Activated T-cell treated with anti-CD3 and anti-CD28 coated beads, Interleukin-2, amount 50 U/mL, for 1 hour (primary cell): ENCODE measurements at regions not wholly inside any gene's neighbourhood (a gene's known extent, or its start where the extent isn't known, plus 50 kb on each side); places are given as distances from the start of the nearest gene placed in this dataset.
"Not testable (repeated sequence)": the region's sequence is repeated elsewhere in the genome, so short reads cannot be mapped to it uniquely, and the experiment has no call there.

ENCODE experiments used
- DNase-seq: peaks from one replicate; pipeline ENCODE4 v3.0.0-alpha.2; 2020

DNA sequence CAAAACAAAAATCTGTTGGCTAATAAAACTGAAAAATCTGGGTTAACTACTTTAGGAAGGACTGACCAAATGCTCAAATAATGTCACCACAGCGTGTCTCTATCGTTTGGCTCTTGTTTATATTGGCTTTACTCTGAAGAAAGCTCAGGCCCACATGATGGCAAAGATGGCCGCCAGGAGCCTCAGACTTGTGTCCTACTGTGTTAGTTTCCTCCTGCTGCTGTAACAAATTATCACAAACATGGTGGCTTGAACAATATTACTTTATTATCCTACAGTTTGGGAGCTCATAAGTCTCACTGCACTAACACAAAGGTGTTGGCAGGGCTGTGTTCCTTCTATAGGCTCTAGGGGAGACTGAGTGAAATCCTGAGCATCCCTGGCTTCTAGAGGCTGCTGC is 303.0 kb downstream of the DAD1 start:
- no peak for DNase-seq

DNA sequence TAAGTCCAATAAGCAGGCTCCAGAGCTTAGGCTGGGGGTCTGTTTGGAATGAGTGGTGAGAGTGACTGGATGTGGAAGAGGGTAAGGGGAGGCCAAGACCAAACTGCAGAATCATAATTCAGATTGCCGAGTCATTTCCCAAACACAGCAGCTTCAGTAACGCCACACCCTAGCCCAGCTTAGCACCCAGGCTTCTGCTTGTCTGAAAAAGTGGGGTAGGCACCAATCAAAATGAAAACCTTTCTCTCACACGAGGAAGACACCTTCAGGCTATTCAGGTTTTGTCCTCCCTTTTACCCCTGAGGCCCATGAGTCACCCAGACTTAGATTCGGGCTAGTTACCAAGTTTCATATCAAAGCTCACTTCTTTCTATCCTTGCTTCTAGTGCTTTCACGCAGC is 306.1 kb downstream of the DAD1 start:
- DNase-seq = no peak

DNA sequence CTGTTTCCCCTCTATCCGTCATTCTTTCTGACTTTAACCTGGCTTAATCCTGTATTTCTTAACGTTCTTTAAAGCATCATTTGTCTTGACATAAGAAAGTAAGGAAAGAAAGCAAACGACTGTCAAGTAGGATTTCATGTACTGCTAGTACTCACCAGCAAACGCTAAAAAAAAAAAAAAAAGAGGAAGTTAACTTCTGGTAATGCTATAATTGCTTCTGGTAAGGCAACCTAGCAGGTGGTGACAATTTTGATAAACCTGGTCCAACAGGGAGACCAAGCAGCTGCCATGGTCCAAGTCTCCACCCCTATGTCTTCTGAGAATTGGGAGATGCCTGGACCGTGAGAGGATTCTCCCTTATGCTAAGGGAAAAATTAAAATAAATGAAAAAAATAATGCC is 306.6 kb downstream of the DAD1 start:
- DNase-seq = no peak

DNA sequence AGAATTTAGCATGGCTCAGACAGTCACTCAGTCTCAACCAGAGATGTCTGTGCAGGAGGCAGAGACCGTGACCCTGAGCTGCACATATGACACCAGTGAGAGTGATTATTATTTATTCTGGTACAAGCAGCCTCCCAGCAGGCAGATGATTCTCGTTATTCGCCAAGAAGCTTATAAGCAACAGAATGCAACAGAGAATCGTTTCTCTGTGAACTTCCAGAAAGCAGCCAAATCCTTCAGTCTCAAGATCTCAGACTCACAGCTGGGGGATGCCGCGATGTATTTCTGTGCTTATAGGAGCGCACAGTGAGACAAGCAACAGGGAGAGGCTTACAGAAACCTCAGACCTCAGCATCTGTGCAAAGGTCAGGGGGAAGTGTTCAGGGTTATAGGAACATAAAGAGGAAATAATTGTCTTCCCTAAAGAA is 307.6 kb downstream of the DAD1 start:
- DNase-seq = not testable (repeated sequence)

DNA sequence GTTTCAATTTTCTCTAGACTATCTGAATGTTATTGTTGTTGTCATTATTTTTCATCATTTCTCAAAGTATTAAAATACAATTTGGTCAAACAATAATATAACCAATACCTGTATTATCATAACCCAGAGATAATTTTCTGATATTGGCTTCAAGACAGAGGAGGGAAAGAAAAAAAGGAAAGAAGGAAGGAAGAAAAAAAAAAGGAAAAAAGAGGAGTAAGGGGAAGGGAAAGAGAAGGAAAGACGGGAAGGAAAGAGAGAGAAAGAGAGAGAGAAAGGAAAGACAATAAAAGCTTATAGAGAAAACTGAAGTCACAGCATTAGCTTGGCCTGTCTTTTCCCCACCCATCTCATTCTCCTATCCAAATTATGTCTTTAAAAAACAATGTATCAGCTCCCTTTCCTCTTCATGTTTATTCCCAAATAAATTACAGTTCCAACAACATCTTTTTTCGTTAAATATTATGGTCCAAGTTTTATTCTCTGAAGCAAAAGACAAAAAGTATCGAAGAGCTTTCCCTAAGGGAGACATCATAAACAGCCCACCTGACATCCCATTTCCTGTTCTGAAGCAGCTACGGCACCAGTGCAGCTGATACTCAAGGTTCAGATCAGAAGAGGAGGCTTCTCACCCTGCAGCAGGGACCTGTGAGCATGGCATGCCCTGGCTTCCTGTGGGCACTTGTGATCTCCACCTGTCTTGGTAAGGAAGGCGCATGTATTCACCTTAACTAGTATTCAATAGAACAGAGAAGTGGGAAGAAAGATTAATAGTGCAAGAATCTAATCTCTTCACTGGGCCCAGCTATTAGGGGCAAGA is 308.3 kb downstream of the DAD1 start:
- no peak for DNase-seq

DNA sequence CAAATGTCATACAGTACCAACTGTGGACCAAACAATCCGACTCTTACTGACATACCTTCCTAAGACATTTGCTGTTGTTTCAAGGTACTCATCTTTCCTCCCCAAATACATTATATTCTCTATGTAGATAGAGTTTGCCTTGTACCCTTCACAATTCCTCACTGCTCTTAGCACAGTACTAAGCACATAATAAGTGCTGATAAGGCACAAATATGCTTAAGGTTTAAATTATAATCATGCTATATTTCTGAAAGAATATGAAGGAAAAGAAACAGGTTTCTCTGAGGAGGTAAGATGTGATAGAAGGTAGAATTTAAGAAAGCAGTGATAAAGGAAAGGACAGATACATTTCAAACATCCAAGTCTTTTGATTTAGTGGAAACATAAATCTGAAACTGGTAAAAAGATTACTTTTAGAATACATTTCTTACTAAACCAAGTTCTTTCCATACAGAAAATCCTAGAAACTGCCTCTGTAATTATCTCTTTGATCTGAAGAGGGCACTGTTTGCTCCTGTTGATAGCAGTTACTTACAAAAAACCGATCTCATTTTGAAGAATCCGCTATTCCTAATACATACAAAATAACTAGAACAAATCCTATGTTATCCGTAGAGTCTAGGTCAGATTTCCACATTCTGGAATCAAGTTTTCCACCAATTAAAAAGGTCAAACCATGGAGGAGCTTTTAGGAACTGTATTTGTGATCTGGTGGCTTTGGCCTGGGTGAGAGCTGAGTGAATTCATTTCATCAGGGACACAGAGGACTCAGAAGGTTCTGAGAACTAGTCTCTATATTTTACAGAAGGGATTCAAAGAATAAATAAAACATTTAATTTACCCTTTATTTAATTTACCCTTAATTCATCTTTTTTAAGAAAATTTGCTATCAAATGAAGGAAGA is 311.9 kb downstream of the DAD1 start:
- no peak for DNase-seq

DNA sequence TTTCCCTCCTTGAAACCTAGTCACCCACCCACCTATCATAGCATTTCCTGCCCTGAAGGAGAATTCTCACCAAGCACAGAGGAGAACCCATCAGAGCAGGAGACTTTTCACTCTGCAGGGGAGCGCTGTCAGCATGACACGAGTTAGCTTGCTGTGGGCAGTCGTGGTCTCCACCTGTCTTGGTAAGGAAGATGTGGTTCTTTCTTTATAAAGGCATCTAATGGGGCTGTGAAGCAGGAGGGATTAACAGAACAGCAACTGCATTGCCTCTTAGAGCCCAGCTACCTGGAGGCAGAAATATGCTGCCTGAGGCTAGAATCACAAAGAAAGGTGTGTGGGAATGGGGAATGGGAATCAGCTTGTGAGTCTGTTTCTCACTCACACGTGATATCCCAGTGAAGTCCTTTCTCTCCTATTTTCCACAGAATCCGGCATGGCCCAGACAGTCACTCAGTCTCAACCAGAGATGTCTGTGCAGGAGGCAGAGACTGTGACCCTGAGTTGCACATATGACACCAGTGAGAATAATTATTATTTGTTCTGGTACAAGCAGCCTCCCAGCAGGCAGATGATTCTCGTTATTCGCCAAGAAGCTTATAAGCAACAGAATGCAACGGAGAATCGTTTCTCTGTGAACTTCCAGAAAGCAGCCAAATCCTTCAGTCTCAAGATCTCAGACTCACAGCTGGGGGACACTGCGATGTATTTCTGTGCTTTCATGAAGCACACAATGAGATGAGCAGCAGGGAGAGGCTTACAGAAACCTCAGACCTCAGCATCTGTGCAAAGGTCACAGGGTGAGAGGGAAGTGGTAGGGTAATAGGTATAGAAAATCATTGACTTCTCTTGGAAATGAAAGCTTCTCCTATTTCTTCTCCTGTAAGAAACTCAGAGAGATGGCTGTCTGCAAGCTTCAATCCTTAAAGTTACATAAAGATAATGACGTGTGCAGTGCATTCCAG is 316.9 kb downstream of the DAD1 start:
- no peak for DNase-seq

DNA sequence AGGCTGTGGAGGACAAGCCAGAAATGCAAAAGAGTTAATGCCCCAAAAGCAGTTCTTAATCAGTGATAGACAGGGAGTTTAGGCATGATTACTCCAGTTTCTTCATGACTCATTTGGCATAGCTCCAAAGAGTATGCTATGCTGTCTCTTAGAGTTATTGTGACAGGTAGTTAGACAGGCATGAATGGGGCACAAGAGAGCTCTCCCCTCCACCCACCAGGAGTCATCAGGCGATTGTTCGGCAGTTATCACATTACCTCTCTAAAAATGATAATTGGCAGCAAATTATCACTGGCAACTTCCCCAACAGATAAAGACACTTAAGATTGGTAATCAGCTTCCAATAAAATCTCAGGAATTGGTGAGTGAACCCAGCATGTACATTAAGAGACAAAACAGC is 320.1 kb downstream of the DAD1 start:
- no peak for DNase-seq

DNA sequence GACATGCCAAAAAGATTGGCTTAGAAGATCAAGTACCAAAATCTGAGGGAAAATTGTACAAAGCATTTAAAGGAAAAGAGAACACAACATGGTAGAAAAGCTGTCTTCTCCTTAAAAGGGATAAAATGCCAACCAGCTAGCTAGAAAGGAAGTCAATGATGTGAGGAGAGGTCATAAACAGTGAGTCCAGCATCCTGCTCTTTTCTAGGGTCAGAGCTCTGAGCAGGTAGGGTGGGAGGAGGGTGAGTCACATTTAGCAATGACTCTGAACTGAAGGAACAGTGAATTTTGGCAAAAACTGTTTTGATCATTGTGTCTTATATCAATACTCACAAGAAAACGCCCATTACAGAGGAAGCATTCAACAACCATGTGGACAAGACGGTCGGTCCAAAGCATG is 322.3 kb downstream of the DAD1 start:
- no peak for DNase-seq

DNA sequence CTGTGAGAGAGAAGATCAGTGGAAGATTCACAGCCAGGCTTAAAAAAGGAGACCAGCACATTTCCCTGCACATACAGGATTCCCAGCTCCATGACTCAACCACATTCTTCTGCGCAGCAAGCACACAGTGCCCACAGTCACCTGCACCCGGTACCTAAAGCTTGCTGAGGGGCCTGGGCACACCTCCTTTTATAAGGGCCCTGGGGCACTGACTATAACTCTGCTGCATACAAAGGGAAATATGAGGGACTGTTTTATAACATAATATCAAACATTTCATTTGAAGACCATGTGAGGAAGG is 322.9 kb downstream of the DAD1 start:
- DNase-seq = no peak

DNA sequence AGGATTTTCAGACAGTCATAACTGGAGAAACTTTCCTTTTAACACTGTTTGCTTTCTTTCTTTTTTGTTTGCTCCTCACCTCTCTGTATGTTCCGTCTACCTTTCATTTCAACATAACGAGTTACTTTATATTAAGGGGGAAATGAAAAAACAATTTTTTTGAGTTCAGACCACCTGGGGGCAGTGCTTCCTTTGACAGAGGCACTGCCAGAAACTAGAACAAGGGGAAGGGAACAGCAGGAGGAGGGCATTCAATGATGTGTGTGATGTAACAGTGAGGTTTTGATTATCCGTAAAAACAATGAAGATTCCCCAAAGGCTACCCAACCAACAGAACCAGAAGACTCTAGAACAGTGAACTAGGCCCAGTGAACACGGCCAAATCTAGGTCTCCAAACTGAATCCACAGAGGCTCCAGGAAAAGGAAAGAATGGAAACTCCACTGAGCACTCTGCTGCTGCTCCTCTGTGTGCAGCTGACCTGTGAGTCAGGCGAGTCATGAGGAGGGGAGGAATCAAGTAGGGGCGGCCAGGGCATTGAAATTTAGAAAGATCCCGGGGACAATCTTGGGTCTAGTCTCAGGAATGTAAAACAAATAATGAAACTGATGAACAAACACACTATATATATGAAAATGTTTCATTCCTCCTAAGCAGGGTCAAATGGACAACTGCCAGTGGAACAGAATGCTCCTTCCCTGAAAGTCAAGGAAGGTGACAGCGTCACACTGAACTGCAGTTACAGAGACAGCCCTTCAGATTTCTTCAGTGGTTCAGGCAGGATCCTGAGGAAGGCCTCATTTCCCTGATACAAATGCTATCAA is 323.5 kb downstream of the DAD1 start:
- DNase-seq = no peak

DNA sequence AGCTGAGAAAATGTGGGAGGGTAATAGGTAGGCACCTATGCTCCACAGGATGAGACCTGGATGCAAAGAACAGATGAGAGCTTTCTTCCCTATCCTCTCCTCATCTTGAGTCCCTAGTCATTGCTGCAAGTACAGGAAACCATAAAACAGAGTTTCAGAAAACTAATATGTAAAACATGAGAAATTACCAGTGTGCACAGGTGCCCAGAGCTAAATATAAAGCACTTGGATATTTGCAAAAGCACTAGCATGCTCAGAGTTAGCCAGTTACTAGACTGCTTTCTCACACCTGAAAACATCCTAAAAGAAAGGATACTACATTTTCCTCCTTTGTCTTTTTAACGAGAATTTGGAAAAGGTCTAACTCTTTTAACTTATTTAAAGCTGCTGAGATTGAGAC is 324.3 kb downstream of the DAD1 start:
- no peak for DNase-seq

DNA sequence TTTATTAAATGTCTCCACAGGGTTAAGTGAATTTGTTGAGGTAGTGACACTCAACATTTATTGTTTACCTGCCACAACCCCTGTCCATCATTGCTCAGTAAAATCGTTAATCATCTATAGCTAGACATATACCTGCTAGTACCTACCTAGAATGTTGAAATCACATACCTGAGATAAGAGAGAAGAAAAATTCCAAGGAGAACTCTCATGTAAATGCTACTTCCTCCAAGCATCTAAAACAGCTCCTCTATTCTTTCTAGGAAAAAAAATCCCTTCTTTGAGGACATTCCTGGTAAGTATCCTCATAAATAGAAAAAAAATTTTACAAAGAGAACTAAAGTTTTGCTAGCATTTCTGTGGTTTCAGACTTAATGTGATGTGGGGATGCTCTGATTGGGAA is 325.1 kb downstream of the DAD1 start:
- no peak for DNase-seq

DNA sequence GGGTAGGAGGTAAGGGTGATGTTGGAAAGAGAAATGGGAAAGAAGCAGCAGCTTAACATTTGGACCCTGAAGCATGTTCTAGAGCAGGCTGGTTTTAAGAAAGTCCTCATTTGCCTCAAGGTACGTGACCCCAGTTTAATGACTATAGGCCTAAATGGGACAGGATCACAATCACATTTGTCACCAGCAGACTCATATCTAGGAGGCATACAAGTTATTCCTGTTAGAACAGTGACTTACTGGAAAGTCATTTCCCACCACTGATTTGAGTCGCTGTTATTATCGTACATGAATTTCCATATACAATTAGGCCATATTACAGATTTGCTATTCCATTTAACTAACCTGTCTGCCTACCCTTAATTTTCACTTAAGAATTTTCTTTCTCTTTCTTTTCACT is 326.1 kb downstream of the DAD1 start:
- DNase-seq = no peak

DNA sequence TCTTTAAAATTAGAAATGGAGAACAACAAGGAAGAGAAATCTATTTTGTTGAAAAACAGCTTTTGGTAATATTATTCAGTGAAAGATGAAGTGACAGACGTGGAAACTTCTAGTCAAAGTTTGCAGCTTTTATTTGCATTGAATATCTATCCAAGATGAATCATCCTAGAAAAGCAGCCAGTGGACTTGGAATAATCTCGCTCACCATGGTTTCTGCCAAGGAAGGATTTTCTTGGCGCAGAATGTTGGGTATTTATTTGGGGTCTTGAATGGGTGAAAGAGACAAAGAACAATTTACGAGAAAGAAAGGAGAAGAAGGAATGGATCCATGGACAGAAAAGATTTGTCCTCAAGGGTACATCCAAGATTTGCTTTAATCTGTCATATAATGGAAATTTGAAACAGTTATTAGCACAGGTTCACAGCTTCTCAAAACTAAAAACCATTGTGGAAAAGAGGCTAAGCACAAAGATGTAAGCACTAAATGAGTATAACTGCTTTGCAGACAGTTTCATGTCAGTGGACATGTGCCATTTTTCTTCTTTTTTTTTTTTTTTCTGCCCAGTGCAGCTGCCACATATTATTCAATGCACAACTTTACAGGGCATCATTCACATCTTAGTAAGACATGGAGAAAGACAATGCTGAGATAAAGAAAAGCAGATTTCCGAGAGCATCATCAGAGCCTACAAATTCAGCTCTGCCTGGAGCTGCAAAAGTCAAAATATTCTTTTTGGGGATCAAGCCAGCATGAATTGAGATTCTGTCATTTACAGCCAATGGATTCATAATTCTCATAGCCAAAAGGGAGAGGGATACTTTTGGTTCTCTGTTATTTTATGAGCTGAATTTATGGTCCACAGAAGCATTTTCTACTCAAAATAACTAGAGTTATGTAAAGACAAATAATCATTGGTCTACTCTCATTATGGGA is 333.7 kb downstream of the DAD1 start:
- DNase-seq = no peak

DNA sequence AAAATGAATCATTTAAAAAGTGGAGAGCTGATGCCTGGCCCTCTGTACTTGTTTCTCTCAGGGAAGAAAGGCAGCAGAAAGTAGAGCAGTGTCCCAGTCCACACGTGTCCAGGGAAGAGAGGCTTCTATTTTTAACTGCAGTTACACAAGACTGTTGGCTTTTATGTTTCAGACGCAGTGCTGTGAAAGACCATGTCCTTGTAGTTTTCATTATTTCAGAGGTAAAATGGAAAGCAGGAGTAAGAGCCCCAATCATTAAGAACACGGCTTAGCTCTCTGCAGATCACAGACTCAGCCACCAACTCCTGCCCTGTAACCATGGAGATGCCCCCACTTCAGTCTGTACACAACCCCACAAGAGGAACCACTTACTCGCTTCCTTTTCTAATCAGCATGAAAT is 336.3 kb downstream of the DAD1 start:
- no peak for DNase-seq

DNA sequence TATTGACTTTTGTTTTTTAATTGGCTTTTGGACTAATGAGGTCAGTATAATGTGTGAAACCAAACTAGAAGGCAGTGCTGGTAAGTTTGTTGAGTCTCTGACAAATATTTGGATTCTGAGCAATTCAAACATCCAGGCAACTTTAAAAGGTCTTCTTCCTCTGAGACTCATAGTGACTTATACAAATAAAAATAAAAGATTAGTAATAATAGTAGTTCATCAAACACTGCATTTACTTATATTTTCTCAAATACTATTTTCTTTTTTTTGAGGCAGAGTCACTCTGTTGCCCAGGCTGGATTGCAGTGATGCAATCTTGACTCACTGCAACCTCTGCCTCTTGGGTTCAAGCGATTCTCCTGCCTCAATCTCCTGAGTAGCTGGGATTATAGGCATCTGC is 337.9 kb downstream of the DAD1 start:
- DNase-seq = no peak

DNA sequence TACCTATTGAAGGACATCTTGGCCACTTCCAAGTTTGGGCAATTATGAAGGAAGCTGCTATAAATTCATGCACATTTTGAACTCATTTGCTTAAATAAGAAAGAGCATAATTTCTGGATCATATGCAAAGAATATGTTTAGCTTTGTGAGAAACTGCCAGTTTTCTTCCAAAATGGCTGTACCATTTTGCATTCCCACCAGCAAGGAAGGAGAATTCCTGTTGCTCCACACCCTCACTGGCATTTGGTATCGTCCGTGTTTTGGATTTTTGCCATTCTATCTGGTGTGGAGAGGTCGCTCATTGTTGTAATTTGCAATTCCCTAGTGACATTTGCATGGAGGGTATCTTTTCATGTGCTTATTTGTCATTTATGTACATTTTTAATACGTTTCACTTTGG is 339.3 kb downstream of the DAD1 start:
- DNase-seq = no peak

DNA sequence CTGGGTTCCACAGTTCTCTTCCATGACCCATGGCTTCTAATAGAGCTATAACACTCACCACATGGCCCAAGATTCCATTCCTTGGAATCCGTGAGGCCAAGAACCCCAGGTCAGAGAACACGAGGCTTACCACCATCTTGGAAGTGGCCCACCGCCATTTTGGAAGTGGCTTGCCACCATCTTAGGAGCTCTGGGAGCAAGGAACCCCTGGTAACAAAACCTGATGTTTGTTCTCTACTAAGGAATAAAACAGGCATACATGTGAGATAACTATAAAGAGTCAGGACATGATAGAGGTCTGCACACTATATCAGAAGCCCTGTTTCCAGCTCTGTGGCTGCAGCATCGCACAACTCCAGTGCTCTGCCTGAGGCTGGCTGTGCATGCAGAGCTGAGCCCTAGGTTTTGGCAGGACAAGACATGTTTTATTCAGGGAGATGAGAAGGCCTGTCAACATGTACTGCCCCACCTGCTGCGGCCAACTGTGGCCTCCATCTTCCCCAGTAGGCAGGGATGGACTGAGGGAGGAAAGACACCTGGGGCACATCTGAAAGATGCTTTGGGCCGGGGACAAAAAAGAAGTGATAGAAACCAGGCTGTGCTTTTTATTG is 344.9 kb downstream of the DAD1 start:
- DNase-seq = no peak

DNA sequence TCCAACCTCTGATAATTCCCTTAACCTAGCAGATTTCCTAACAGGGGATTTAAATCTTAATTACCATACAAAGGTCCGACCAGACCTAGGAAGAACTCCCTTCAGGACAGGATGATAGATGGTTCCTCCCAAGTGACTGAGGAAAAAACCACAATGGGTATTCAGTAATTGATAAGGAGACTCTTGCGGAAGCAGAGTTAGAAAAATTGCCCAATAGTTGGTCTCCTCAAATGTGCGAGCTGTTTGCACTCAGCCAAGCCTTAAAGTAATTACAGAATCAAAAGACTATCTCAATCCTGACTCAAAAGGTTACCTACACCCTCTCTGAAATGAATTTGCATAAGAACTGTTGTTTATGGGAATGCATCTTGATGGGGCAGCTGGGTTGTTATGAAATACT is 350.7 kb downstream of the DAD1 start:
- DNase-seq = not testable (repeated sequence)

DNA sequence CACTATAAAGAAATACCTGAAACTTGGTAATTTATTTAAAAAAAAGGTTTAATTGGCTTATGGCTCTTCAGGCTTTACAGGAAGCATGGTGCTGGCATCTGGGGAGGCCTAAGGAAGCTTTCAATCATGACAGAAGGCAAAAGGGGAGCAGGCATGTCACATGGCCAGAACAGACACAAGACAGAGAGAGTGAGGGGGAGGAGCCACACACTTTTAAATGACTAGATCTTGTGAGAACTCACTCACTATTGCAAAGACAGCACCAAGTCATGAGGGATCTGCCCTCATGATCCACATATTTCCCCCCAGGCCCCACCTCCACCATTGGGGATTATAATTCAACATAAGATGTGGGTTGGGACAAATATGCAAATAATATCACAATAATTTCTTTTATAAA is 355.6 kb downstream of the DAD1 start:
- no peak for DNase-seq
